ENCODE measurements at regions not wholly inside any gene's neighbourhood (a gene's known extent, or its start where the extent isn't known, plus 50 kb on each side); places are given as distances from the start of the nearest gene placed in this dataset.

GRCh38 chr4:95963456-95963855 is 123.6 kb downstream of the PDHA2 start:
- DNase-seq (ENCODE audit: low read depth, low spot score): no peak
- Histone ChIP-seq H3K36me3 (ENCODE audit: control insufficient read depth in 2 of 2, extremely low read depth in 1 of 2, insufficient read depth in 2 of 2, low read length in 2 of 2) (no peaks in the 10 kb centered on the region), H3K4me3 (replicated peaks in 1 of 3; ENCODE audit: insufficient read depth in 1 of 3, low read depth in 1 of 3, low read length in 3 of 3) (no peak overlapping the region), H3K4me2 (ENCODE audit: insufficient read depth, low read length) (no peak overlapping the region), H4K20me1 (replicated peaks; ENCODE audit: control insufficient read depth, extremely low read depth, insufficient read depth, low read length) (no peaks in the 10 kb centered on the region), H3K9ac (replicated peaks; ENCODE audit: extremely low read depth, insufficient read depth, low read length) (no peak overlapping the region), H3K27ac (ENCODE audit: insufficient read depth, low read depth, low read length) (no peak overlapping the region), H3K27me3 (ENCODE audit: control insufficient read depth in 2 of 2, insufficient read depth in 2 of 2, low read length in 2 of 2) (no peaks in the 10 kb centered on the region), H3K9me3 (replicated peaks; ENCODE audit: control insufficient read depth, insufficient read depth, low read length) (no peaks in the 10 kb centered on the region), H2AFZ (ENCODE audit: low read depth, low read length) (no peak overlapping the region), H3K4me1 (ENCODE audit: control insufficient read depth, extremely low read depth, insufficient read depth, low read length) (no peaks in the 10 kb centered on the region), H3K79me2 (ENCODE audit: control insufficient read depth, insufficient read depth, low read length) (no peaks in the 10 kb centered on the region), H3K9me1 (replicated peaks; ENCODE audit: control insufficient read depth, extremely low read depth, insufficient read depth, low read length) (no peaks in the 10 kb centered on the region)
- intact Hi-C loops (cut with micrococcal nuclease): no loop called here
- no TSS peak for BruUV-seq (replicated peaks)
- FAIRE-seq: no peak
- no peak for TF ChIP-seq POLR2A (IDR thresholded peaks at IDR 0.05; ENCODE audit: low read depth, low read length)
- no peak for TF ChIP-seq MAX (IDR thresholded peaks at IDR 0.05; ENCODE audit: insufficient read depth, insufficient read length)
- TF ChIP-seq FOS (IDR thresholded peaks at IDR 0.05; ENCODE audit: borderline replicate concordance, insufficient read depth, low read length): no peak
- POLR2A ChIA-PET: no interaction called here
- dilution Hi-C loops (cut with MboI; ENCODE audit: extremely low pct_ligation_motif_present, low sequenced_read_pairs): no loop called here
- CTCF ChIA-PET: interaction anchor here (0.6 kb wide), 1 partner anchor 1764 kb away, joined by 3 read pairs; no protein-coding TSS in a partner anchor

- ChIA-PET CTCF (no interaction called here), POLR2A (no interaction called here)
- no peak for FAIRE-seq
- Histone ChIP-seq H3K4me2 (ENCODE audit: insufficient read depth, low read length) (no peak overlapping the region), H3K9ac (replicated peaks; ENCODE audit: extremely low read depth, insufficient read depth, low read length) (no peak overlapping the region), H3K4me3 (replicated peaks in 1 of 3; ENCODE audit: insufficient read depth in 1 of 3, low read depth in 1 of 3, low read length in 3 of 3) (no peak overlapping the region), H3K9me3 (replicated peaks; ENCODE audit: control insufficient read depth, insufficient read depth, low read length) (no peaks in the 10 kb centered on the region), H3K36me3 (ENCODE audit: control insufficient read depth in 2 of 2, extremely low read depth in 1 of 2, insufficient read depth in 2 of 2, low read length in 2 of 2) (no peaks in the 10 kb centered on the region), H3K9me1 (replicated peaks; ENCODE audit: control insufficient read depth, extremely low read depth, insufficient read depth, low read length) (no peaks in the 10 kb centered on the region), H4K20me1 (replicated peaks; ENCODE audit: control insufficient read depth, extremely low read depth, insufficient read depth, low read length) (no peaks in the 10 kb centered on the region), H2AFZ (ENCODE audit: low read depth, low read length) (no peak overlapping the region), H3K4me1 (ENCODE audit: control insufficient read depth, extremely low read depth, insufficient read depth, low read length) (no peaks in the 10 kb centered on the region), H3K79me2 (ENCODE audit: control insufficient read depth, insufficient read depth, low read length) (no peaks in the 10 kb centered on the region), H3K27me3 (ENCODE audit: control insufficient read depth in 2 of 2, insufficient read depth in 2 of 2, low read length in 2 of 2) (no peaks in the 10 kb centered on the region), H3K27ac (ENCODE audit: insufficient read depth, low read depth, low read length) (no peak overlapping the region)
- DNase-seq (ENCODE audit: low read depth, low spot score): no peak
- dilution Hi-C loops (cut with MboI; ENCODE audit: extremely low pct_ligation_motif_present, low sequenced_read_pairs): no loop called here
- BruUV-seq (replicated peaks): no TSS peak
- intact Hi-C loops (cut with micrococcal nuclease): no loop called here
- TF ChIP-seq POLR2AphosphoS5 (IDR thresholded peaks at IDR 0.05; ENCODE audit: insufficient read depth, low read depth, low read length): no peak
- no peak for TF ChIP-seq JUN (IDR thresholded peaks at IDR 0.05; ENCODE audit: borderline replicate concordance, insufficient read depth, insufficient read length, low read depth)
- TF ChIP-seq GATA2 (IDR thresholded peaks at IDR 0.05; ENCODE audit: insufficient read depth, insufficient read length, low read depth, low read length): no peak
- TF ChIP-seq CTCF (IDR thresholded peaks at IDR 0.05; ENCODE audit: extremely low read depth in 1 of 2, insufficient read depth in 1 of 2, low read depth in 1 of 2, low read length in 2 of 2): no peak
- TF ChIP-seq POLR2A (IDR thresholded peaks at IDR 0.05; ENCODE audit: low read depth, low read length): no peak
- no peak for TF ChIP-seq MYC (IDR thresholded peaks at IDR 0.05; ENCODE audit: low read depth, low read length)
- TF ChIP-seq FOS (IDR thresholded peaks at IDR 0.05; ENCODE audit: borderline replicate concordance, insufficient read depth, low read length): no peak
- no peak for TF ChIP-seq MAX (IDR thresholded peaks at IDR 0.05; ENCODE audit: insufficient read depth, insufficient read length)
- TF ChIP-seq EZH2 (IDR thresholded peaks at IDR 0.05; ENCODE audit: borderline replicate concordance, low read depth, low read length, severe bottlenecking): no peak
These were observed 140.3 kb downstream of the PDHA2 start for GRCh38 chr4:95979961-95980876.
